GM12878 (cell line): ENCODE measurements at regions not wholly inside any gene's neighbourhood (a gene's known extent, or its start where the extent isn't known, plus 50 kb on each side); places are given as distances from the start of the nearest gene placed in this dataset.

ENCODE experiments used
- CTCF ChIP-seq, 3 experiments: IDR thresholded peaks in 2 of 3; conservative IDR thresholded peaks in 1 of 3; 2 replicates each; pipeline ENCODE4 v1.5.1; 2011; ENCODE audit warnings: low read depth in 3 of 3, low read length in 3 of 3, mild to moderate bottlenecking in 3 of 3, control low read depth in 2 of 3, moderate library complexity in 2 of 3, inconsistent platforms in 1 of 3, mixed read lengths in 1 of 3; ENCODE audit not compliant: control insufficient read depth in 2 of 3, insufficient read depth in 1 of 3; ENCODE audit errors: extremely low read depth in 1 of 3
- FOXK2 ChIP-seq: fragments of 450-650 bp; IDR thresholded peaks from 2 replicates; pipeline ENCODE4 v1.6.1; 2017; ENCODE audit warnings: mild to moderate bottlenecking, moderate library complexity
- HDGF ChIP-seq: fragments of 450-650 bp; IDR thresholded peaks from 2 replicates; pipeline ENCODE4 v1.6.1; 2016; ENCODE audit warnings: antibody characterized with exemption
- RAD51 ChIP-seq: fragments of 450-650 bp; IDR thresholded peaks from 2 replicates; pipeline ENCODE4 v1.6.1; 2016; ENCODE audit warnings: moderate library complexity, mild to moderate bottlenecking, inconsistent platforms
- RFX5 ChIP-seq: IDR thresholded peaks from 2 replicates; pipeline ENCODE4 v1.6.1; 2011; ENCODE audit warnings: low read depth, low read length, improper control_type of control experiment
- SPI1 ChIP-seq: IDR thresholded peaks from 2 replicates; pipeline ENCODE4 v1.6.1; 2011; ENCODE audit warnings: low read depth, mild to moderate bottlenecking, low read length, moderate library complexity, borderline replicate concordance; ENCODE audit not compliant: insufficient read depth
- TF ChIP-seq, protein P1 (sequence below): IDR thresholded peaks from 2 replicates; pipeline ENCODE4 v1.6.1; 2012; ENCODE audit warnings: low read depth, low read length, improper control_type of control experiment

GRCh38 chr1:222223010-222223409 lies 324.9 kb downstream of the HHIPL2 start:
- TF ChIP-seq CTCF (IDR thresholded peaks at IDR 0.05 in 2 of 3, conservative IDR thresholded peaks at IDR 0.05 in 1 of 3; ENCODE audit: control insufficient read depth in 2 of 3, extremely low read depth in 1 of 3, insufficient read depth in 1 of 3, low read depth in 3 of 3, low read length in 3 of 3) (no peak), SPI1 (no peak), RFX5 (no peak), RAD51 (no peak), FOXK2 (no peak), HDGF (no peak)
- TF ChIP-seq, protein P1, sequence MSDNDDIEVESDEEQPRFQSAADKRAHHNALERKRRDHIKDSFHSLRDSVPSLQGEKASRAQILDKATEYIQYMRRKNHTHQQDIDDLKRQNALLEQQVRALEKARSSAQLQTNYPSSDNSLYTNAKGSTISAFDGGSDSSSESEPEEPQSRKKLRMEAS, result no peak
